MM.1S (cell line): ENCODE measurements at regions not wholly inside any gene's neighbourhood (a gene's known extent, or its start where the extent isn't known, plus 50 kb on each side); places are given as distances from the start of the nearest gene placed in this dataset.

Experiments
- DNase-seq: peaks from one replicate; pipeline ENCODE4 v3.0.0-alpha.2; 2015
- H2AFZ ChIP-seq: fragments of 300-600 bp; sonication (generic); 2 replicates; pipeline ENCODE4 v1.6.0; 2016; ENCODE audit warnings: antibody characterized with exemption, low read length
- H3F3A ChIP-seq: fragments of 300-600 bp; sonication (generic); 2 replicates; pipeline ENCODE4 v1.6.1; 2016; ENCODE audit warnings: mild to moderate bottlenecking, antibody characterized with exemption, low read length, moderate library complexity, mixed read lengths; ENCODE audit not compliant: insufficient read depth
- H3K27ac ChIP-seq: fragments of 300-600 bp; sonication (generic); 2 replicates; pipeline ENCODE4 v1.5.1; 2016; ENCODE audit warnings: mild to moderate bottlenecking, low read length
- H3K27me3 ChIP-seq: fragments of 300-600 bp; sonication (generic); replicated peaks from 2 replicates; pipeline ENCODE4 v1.6.0; 2016; ENCODE audit warnings: low read length; ENCODE audit not compliant: insufficient read depth
- H3K36me3 ChIP-seq: fragments of 300-600 bp; sonication (generic); replicated peaks from 2 replicates; pipeline ENCODE4 v1.6.1; 2016; ENCODE audit warnings: mild to moderate bottlenecking, low read length, mixed read lengths; ENCODE audit not compliant: insufficient read depth
- H3K4me1 ChIP-seq: fragments of 300-600 bp; sonication (generic); 2 replicates; pipeline ENCODE4 v1.6.1; 2016; ENCODE audit warnings: low read length, mixed read lengths
- H3K4me2 ChIP-seq: fragments of 300-600 bp; sonication (generic); 2 replicates; pipeline ENCODE4 v1.6.0; 2016; ENCODE audit warnings: low read depth, low read length
- H3K4me3 ChIP-seq: fragments of 300-600 bp; sonication (generic); 2 replicates; pipeline ENCODE4 v1.5.1; 2016; ENCODE audit warnings: low read length, mixed read lengths
- H3K79me2 ChIP-seq: fragments of 300-600 bp; sonication (generic); 2 replicates; pipeline ENCODE4 v1.6.1; 2016; ENCODE audit warnings: mixed run types, low read length, mixed read lengths
- H3K9ac ChIP-seq: fragments of 300-600 bp; sonication (generic); 2 replicates; pipeline ENCODE4 v1.6.1; 2016; ENCODE audit warnings: low read length, mixed read lengths
- H3K9me2 ChIP-seq: fragments of 300-600 bp; sonication (generic); replicated peaks from 2 replicates; pipeline ENCODE4 v1.6.1; 2016; ENCODE audit warnings: mild to moderate bottlenecking, low read length, mixed read lengths; ENCODE audit not compliant: insufficient read depth
- H3K9me3 ChIP-seq: fragments of 300-600 bp; sonication (generic); replicated peaks from 2 replicates; pipeline ENCODE4 v1.6.1; 2016; ENCODE audit warnings: mild to moderate bottlenecking, low read length, mixed read lengths; ENCODE audit not compliant: insufficient read depth
- H4K20me1 ChIP-seq: fragments of 300-600 bp; sonication (generic); 2 replicates; pipeline ENCODE4 v1.6.1; 2016; ENCODE audit warnings: mild to moderate bottlenecking, low read length, moderate library complexity, mixed read lengths; ENCODE audit not compliant: insufficient read depth
- EZH2 ChIP-seq: fragments of 300-600 bp; sonication (generic); optimal IDR thresholded peaks from 2 replicates; pipeline ENCODE3; 2017; ENCODE audit warnings: low read depth, mild to moderate bottlenecking, antibody characterized with exemption, low read length, mixed read lengths
- EZH2phosphoT487 ChIP-seq: fragments of 300-600 bp; sonication (generic); IDR thresholded peaks from 2 replicates; pipeline ENCODE4 v1.6.1; 2018; ENCODE audit warnings: antibody characterized with exemption, low read length
- TF ChIP-seq, protein P1 (sequence below): fragments of 300-600 bp; sonication (generic); IDR thresholded peaks from 2 replicates; pipeline ENCODE4 v1.5.1; 2016; ENCODE audit warnings: antibody characterized with exemption, low read length, mixed read lengths

DNA sequence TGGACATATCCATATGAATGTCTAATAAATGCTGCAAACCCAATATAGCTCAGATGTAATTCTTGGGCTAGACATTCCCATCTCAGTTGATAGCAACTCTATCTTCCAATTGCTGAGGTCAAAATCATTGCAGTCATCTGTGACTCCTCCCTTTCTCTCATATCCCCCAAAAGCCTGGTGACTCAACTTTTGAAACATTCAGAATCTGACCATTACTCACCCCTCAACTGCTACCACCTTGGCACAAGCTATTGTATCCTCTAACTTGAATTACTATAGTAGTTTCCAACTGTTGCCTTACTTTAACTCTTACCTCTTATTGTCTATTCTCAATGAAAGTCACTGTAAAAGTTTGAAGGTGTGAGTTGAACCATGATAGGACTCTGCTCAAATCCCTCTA, 600.1 kb upstream of the RGMB start:
- H3K4me1 ChIP-seq, result no peaks in the 10 kb centered on the region
- no peak overlapping the region for H3K4me3 ChIP-seq
- no peak overlapping the region for H2AFZ ChIP-seq
- H4K20me1 ChIP-seq, result no peaks in the 10 kb centered on the region
- no peak overlapping the region for H3K9ac ChIP-seq
- H3K9me3 ChIP-seq, result no peaks in the 10 kb centered on the region
- H3K36me3 ChIP-seq, result no peaks in the 10 kb centered on the region
- no peak overlapping the region for H3K4me2 ChIP-seq
- H3K27ac ChIP-seq, result no peak overlapping the region
- no peaks in the 10 kb centered on the region for H3K27me3 ChIP-seq
- H3K9me2 ChIP-seq, result no peaks in the 10 kb centered on the region
- no peak for TF ChIP-seq EZH2phosphoT487
- TF ChIP-seq EZH2, result no peak
- TF ChIP-seq, protein P1, sequence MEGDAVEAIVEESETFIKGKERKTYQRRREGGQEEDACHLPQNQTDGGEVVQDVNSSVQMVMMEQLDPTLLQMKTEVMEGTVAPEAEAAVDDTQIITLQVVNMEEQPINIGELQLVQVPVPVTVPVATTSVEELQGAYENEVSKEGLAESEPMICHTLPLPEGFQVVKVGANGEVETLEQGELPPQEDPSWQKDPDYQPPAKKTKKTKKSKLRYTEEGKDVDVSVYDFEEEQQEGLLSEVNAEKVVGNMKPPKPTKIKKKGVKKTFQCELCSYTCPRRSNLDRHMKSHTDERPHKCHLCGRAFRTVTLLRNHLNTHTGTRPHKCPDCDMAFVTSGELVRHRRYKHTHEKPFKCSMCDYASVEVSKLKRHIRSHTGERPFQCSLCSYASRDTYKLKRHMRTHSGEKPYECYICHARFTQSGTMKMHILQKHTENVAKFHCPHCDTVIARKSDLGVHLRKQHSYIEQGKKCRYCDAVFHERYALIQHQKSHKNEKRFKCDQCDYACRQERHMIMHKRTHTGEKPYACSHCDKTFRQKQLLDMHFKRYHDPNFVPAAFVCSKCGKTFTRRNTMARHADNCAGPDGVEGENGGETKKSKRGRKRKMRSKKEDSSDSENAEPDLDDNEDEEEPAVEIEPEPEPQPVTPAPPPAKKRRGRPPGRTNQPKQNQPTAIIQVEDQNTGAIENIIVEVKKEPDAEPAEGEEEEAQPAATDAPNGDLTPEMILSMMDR, result no peak
- DNase-seq, result no peak
- no peaks in the 10 kb centered on the region for H3K79me2 ChIP-seq
- H3F3A ChIP-seq, result no peaks in the 10 kb centered on the region

DNA sequence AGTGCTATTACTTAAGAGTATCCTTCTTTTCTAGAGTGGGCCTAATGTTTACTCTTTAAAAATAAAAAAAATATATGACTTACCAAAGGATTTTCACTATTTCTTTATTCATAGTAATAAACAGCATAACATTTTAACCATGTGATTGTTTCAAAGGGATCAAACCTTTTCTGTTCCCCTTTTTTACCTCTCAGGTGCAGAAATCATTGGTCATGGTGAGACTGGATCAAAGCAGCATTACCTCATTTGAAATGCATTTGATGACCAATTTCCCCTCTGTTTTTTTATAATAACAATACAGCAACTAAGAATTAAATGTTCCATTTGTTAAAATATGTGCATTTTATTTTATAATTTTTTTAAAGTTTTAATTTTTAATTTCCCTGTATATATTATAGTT, 598.0 kb upstream of the RGMB start:
- TF ChIP-seq, protein P1, result no peak
- TF ChIP-seq EZH2phosphoT487, result no peak
- no peak for TF ChIP-seq EZH2
- H3K27me3 ChIP-seq, result no peaks in the 10 kb centered on the region
- H3K9ac ChIP-seq, result no peak overlapping the region
- no peaks in the 10 kb centered on the region for H3K4me1 ChIP-seq
- H3K4me3 ChIP-seq, result no peak overlapping the region
- H3K4me2 ChIP-seq, result no peak overlapping the region
- no peaks in the 10 kb centered on the region for H3F3A ChIP-seq
- no peak overlapping the region for H2AFZ ChIP-seq
- H3K36me3 ChIP-seq, result no peaks in the 10 kb centered on the region
- no peaks in the 10 kb centered on the region for H3K9me2 ChIP-seq
- H3K9me3 ChIP-seq, result no peaks in the 10 kb centered on the region
- H3K79me2 ChIP-seq, result no peaks in the 10 kb centered on the region
- DNase-seq, result no peak
- H3K27ac ChIP-seq, result no peak overlapping the region
- H4K20me1 ChIP-seq, result no peaks in the 10 kb centered on the region

GRCh38 chr5:98179791-98180755, 593.4 kb upstream of the RGMB start:
- Histone ChIP-seq H3K9ac (no peak overlapping the region), H3K36me3 (no peaks in the 10 kb centered on the region), H4K20me1 (no peaks in the 10 kb centered on the region), H3K9me3 (no peaks in the 10 kb centered on the region), H3K4me3 (no peak overlapping the region), H3F3A (no peaks in the 10 kb centered on the region), H3K27me3 (no peaks in the 10 kb centered on the region), H3K79me2 (no peaks in the 10 kb centered on the region), H3K27ac (no peak overlapping the region), H3K4me2 (no peak overlapping the region), H2AFZ (no peak overlapping the region), H3K4me1 (no peaks in the 10 kb centered on the region), H3K9me2 (no peaks in the 10 kb centered on the region)
- no peak for DNase-seq
- TF ChIP-seq EZH2phosphoT487, result no peak
- no peak for TF ChIP-seq EZH2
- TF ChIP-seq, protein P1, result no peak
